HG02840 (cell line): ENCODE measurements at regions not wholly inside any gene's neighbourhood (a gene's known extent, or its start where the extent isn't known, plus 50 kb on each side); places are given as distances from the start of the nearest gene placed in this dataset.

Experiments
- ATAC-seq: cut with Tn5 transposase; IDR thresholded peaks from one replicate; pipeline ENCODE4 v1.9.1; 2021; ENCODE audit warnings: mild to moderate bottlenecking, moderate library complexity, moderate number of reproducible peaks; ENCODE audit not compliant: unreplicated experiment, low FRiP score

DNA sequence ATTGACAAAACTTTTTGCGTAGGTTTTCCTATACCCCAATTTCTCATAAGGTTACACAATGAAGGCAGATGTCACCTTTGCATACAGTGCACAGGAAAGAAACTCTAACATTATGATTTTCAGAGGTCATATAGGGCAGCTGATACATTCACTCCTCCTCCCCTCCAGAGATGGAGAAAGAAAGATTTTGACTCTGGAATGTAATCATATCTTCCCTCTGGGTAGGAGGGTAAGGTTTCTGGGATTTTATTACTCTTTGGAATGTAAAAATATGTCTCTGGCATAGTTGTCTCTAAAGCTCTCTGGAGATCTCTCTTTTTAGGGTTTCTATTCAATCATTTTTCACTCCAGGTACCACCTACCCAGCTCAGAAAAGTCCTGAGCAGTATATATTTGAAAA, 398.3 kb downstream of the GPD2 start:
- no peak for ATAC-seq

DNA sequence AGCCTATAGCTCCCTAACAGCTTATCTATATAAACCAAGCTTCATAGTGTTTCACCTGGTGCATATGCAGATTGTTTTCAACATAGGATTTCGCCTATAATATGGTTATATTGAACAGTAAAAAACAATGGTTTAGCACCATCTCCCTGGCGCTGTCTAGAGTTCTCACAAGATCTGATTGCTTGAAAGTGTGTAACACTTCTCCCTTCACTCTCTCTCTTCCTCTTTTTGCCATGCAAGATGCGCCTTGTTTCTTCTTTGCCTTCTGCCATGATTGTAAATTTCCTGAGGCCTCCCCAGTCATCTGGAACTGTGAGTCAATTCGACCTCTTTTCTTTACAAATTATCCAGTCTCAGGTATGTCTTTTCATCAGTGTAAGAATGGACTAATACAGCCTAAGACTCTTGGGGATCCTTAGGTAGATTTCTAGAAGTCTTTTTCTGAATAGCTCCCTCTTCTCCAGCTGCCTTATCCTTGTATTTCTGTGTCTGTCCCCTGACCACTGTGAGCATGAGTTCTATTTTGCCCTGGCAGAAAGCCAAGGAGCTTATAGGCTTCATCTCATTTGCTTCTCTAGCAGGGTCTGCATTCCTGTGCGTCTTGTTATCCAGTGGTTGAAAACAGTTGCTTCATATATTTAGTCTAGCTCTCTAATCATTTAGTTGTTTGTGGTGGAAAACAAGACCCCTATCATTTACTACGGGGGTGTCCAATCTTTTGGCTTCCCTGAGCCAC, 401.6 kb downstream of the GPD2 start:
- ATAC-seq: no peak

DNA sequence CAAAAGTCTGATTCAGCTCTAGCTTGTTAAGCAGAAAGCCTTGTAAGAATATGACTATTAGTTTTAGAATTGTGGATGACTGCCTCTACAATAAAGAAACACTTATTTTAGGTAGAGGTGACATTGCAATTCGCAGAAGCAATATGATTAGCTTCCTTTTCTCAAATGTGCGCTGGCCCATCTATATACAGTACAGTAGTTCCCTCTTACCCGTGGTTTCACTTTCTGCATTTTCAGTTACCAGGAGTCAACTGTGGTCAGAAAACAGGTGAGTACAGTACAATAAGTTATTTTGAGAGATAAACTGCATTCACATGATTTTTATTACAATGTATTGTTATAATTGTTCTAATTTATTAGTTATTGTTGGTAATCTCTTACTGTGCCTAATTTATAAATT, 405.1 kb downstream of the GPD2 start:
- ATAC-seq: no peak

DNA sequence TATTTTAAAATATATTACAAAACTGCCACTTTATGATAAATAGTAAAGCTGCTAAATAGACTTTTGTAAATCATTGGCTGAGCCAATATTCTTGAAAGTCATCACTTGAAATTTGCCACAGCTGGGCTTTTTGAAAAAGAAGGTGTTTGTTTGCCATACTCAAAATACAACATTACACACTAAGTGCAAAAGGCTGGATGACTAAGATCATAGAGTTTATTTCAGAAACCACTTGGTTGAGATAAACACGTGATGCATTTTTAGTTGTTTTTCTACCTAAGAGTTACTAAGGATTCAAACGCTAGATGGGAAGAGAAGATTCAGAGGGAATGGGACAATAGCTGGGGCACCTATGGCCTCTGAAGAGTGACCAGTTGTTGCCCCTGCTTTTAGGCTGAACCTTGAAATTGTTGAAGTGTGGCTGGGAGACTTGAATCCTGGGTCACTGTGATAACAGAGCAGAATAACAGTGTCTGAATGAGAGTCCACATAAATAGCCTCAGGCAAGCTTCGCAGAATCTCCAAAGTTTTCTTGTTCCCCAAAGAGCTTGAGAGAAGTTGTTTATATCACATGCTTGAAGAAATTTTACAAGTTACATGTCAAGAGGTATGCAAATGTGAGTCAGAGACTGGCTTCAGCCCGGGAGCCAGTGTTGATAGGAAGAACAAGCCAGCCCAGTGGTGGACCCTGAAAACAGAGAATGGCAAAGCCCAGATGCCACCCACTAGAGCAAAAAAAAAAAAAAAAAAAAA, 409.8 kb downstream of the GPD2 start:
- ATAC-seq: no peak

DNA sequence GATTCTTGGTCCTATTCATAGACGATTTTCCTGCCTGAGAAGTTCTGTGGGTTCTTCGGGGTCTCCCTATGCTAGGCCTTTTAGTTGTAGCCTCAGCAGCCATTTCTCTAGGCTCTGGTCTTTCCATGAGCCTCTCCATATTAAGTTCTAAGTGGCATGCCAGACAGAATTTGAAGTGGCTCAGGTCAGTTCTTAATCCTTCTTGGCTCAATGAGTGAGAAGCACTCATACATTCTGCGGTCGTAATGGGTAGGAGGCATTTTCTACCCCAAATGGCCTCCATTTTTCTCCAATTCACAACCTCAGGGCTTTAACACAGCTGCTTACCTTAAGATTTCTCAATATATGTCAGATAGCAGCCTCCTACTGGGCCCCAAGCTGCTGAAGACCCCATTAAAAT, 405.3 kb upstream of the GALNT5 start:
- no peak for ATAC-seq

DNA sequence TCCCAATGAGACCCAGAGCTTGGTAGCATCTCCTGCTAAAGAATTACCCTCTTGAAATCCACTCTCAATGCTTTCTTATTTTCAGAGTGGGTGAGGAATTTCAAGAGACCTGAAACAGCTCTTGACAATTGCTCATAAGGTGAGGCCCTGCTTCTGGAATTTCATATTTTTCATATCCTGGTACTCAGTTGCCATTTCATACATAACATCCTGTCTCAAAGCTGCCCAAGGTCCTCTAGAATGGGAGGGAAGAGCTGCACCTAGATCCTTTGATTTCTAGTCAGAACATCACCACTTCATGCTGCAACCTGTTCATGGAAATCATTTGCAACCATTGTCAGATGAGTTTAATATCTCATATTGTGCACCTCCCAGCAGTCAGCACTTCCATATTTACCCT, 404.8 kb upstream of the GALNT5 start:
- no peak for ATAC-seq

DNA sequence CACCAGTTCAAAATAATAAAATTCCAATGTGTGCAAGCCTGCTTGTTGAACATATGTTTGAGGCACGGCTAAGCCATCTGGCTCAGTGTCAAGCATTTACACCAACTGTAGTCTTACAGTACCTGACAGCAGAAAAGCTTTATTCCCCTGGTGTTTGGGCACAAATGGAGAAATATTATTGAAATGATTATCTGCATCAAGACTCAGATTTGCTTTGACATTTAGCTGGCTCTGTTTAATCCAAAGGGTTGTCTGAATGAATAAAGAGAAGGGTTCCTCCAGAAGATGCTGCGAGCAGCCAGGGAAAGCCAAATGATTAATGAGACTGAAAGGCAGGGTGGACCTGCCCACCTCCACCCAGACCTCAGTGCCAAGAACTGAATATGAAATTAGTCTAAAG, 393.2 kb upstream of the GALNT5 start:
- ATAC-seq: no peak

DNA sequence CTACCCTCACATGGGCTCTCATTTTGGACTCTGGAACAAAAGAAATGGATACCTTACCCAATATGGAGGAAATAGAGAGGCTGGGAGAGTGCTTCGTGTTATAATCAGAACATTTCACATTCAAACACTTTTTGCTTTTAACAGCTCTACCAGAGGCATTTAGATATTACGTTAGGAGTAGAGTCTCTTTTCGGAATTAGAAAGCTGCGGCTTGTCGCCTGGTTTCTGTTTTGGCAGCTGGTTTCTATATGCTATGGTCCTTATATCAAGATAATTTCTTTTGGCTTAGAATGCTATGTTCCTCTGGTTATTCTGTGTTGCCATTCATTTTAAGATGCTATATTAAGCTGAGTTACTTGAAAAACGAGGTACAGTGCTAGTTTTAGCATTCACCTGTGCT, 392.8 kb upstream of the GALNT5 start:
- ATAC-seq: no peak

DNA sequence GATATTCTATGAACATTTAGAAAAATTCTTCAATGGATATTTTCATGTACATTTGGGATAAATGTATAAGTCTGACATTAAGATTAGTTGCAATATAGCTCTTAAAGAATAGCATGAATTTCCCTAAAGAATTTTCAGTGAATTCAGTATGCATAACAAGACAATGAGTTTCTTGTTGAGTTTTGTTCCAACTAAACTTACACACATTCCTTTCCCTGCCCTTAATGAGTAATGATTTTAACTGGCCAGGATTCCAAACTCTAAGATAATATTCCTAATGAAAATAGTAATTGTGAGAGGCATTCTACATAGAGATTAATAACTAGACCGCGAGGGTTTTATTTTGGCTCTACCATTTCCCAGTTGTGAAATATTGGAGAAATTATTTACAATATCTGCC, 390.3 kb upstream of the GALNT5 start:
- no peak for ATAC-seq

DNA sequence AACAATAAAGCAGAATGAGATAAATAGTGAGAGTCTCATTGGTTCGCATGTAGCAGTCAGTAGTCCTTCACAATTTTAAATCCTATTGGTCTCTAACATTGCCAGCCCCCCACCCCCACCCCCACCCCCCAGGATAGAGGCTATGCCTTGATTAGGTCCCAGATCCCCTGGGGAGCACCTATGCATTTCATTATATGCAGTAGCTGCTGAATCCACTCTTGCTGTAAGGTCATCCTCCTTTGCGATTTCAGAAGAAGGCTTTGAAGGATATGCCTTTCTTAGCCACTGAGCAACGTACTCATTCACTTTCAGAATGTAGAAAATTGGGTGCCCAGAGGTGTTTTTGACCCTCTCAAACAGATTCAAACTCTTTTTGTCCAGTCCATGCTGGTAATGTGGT, 382.8 kb upstream of the GALNT5 start:
- ATAC-seq: no peak

DNA sequence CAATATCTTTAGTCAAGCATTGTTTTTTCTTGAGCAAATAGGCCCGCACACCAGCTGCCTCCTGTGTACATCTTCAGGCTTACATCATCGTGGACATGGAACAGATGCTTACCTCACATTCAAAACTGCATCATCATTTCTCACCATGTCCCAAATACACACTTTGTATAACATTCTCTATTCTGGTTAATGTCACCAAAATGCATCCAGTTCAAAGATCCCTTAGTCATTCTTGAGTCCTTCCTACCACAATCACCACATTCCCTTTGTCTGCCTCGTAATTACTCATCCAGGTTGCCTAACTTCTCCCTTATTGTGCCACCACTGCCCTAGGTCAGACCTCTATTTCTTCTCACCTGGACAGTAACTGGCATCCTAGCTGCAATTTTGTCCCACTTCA, 373.7 kb upstream of the GALNT5 start:
- ATAC-seq: no peak

DNA sequence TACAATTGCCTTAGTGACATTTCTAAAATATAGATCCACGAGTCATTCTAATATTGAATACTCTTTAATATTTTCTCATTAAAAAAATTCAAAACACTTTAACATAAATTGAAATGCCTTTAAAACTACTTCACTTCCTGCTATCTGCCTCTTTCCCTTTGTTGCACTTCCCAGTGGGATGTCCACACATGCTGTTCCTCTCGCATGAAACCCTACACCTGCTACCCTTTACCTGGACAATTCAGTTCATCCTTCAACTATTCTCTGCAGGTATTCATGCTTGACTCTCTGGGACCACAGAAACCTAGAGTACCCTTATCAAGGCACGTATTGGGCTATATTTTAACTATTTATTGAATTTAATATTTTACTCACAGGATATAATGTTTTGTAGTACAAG, 373.3 kb upstream of the GALNT5 start:
- no peak for ATAC-seq

DNA sequence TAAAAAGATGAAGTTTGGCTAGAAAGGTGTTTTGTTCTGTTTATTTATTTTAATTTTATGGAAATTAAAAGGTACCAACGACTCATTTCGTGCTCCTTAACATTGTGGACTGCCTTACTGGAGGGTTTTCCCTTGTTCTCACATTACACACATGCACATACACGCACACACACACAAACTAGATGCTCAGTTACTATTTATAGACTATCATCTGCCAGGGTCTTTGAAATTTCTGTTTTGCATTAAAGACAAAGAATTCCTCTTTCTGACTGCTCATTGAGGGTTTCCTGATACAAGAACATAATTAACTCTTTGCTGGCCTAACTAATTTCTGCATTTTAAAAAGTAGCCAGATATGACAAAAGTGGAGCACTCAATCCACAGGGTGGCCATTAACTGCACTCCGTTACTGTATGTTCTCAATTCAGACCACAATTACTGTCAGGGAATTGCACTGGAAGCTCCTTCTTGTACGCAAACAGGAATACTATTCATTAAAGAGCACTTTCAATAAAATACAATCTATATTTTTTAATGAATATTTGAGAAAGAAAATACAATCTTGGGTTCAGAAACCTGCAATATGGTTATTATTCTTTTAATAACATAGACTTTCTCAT, 366.9 kb upstream of the GALNT5 start:
- no peak for ATAC-seq

DNA sequence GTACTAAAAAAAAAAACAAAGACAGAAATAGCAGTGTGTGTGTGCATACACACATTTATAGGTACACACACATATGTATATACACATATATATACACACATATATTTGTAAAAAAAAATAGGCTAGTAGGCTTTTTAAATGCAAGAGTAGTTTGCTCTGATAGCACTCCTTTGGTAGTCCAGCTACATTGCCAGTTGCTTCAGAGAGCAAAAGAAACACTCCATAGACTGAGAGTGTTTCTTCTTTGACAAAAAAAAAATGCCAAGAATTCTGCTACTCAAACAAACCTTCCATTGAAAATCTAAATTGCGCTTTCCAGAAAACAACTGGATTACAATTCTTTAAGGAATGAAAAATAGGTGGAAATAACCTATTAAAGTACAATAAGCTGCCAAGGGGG, 365.9 kb upstream of the GALNT5 start:
- no peak for ATAC-seq

DNA sequence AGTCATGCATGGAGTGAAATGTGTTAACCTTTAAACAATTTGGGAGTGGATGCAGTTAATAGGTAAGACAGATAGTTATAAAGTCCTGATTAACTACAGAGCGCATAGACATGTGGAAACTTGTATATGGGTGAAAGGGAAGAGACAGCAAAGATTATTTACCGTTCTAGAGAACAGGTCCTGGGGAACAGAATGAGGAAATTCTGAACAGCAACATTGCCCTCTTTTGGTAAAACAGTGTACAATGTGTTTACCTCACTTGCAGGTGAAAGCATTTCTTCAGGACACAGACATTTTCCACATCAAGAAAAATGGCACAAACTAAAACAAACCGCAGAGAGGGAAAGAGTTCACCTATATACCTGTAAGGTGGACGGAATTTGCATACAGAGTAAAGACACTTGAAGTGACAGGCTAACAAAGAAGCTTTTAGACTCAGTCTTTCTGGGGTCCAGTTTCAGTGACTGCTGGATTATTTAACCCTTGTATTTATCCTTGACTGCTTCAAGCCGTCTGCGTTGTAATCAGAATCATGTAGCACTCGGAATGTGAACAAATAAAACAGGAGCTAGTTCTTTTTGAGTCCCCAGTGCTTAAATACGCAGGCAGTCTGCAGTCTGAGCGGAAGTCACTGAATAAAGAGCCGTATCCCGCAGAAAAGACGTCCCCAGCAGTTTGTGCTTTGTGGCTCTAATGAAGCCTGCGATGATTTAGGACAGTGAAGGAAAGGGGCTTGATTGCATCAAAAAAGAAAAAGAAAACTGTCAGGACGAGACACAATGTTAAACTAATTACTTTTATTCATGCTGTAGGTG, 364.8 kb upstream of the GALNT5 start:
- no peak for ATAC-seq

DNA sequence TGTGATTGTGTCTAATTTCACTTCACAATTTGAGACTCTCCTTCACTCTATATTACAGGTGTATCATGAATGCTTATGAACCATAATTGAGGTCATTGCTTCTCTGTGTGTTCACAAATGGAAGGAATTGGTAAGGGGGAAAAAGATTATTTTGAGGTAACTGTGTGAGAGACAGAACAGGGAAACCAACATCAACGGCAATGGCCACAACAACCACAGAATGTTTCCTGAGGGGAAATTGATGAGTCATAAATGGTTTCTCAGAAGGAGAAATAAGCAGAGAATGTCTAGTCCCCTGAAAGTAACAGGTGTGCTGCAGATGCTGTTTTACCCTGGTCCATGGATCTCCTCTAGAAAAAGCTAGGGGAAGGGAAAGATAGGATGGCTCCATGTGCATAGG, 361.2 kb upstream of the GALNT5 start:
- ATAC-seq: peak; percentile 96

DNA sequence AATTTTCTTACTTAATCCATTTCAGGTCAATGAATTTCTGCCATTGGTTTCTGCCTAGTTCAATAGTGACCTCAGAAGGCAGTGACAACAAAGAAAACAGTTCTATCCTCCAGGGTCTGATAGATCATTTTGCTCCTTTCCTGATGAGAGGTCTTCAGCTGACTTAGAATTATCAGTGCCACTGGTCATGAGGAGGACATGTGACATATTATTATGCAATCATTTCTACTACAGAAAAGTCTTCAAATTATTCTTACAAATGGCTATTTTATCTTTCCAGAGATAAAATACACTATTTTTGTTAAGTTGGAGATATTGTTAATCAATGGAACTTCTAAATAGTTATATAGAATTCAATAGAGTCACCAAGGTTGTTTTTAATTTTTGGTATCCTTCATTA, 360.0 kb upstream of the GALNT5 start:
- ATAC-seq: no peak

DNA sequence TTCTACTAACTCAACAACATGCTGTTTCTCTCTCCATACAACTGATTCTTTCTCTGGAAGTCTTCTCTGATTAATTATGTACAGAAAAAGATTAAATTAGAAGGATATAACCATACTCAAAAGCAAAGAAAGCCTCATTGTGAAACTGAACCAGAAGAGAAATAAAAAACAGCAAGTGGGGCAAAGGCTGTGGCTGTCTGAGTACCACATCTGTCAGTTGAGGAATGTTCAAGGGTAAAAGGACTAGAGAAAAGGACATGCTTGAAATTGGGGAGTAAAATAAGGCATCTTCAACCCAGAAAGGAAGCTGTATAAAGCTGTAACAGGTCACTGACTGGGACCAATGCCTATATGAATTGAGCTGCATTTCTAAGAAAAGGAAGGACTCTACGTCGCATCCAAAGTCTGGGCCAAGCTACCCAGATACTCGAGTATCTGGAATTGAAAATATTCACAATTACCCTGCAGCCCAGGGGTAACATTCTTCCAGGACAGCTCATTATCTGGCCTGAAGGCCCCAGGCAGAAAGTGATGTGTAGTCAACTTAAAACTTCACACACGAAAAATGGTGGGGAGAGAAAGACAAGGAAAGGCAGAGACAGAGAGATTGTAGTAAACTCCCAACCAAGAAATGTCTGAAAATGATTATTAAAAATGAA, 356.0 kb upstream of the GALNT5 start:
- no peak for ATAC-seq

DNA sequence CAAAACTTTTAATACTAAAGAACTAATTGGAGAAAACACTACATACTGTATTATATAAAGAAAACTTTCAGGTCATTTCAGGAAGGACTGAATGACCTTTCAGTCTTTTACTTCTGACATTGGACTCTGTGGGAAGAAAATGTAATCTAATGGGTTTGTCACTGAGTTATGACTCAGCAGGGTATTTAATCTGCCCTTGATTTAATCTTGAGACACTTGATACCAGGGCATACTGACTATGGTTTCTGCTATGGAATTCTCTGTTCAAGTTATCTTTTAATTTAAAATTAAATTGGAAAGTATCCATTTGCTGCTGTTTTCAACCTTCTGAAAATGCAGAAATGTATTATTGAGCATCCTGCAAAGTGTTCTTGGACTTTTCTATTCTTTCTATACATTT, 354.2 kb upstream of the GALNT5 start:
- ATAC-seq: no peak

DNA sequence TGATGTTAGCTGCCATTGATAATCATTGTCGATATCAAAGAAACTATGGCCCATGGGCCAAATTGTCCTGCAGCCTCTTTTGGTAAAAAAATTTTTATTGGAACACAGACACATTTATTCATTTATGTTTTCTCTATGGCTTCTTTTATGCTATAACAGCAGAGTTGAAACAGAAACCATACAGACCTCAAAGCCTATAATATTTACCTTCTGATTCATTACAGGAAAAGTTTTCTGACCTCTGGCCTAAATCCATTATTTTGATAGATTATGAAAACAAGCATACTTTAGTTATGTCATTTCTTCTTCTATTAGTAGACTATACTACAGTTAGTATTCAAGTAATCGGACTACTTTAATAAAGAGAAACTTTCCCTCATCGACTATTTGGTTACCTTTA, 349.7 kb upstream of the GALNT5 start:
- no peak for ATAC-seq
